IMR-90 (cell line): ENCODE measurements at regions not wholly inside any gene's neighbourhood (a gene's known extent, or its start where the extent isn't known, plus 50 kb on each side); places are given as distances from the start of the nearest gene placed in this dataset.

Source experiments
- ATAC-seq: fragments of 200-7000 bp; cut with Tn5 transposase; 2 replicates; pipeline ENCODE4 v1.9.1; 2020; ENCODE audit warnings: low read depth, mild to moderate bottlenecking, moderate library complexity
- BruUV-seq: library from RNA; stranded (reverse); fragments of 400-500 nt; replicated peaks from 2 replicates; lab custom pipeline; 2021; lab: Mats Ljungman, UMichigan
- CTCF ChIA-PET: fragments of 300-600 bp; formaldehyde crosslinking; extraction: SDS; loops from one replicate; lab custom pipeline; 2021; ENCODE audit warnings: antibody characterized with exemption; lab: Yijun Ruan, JAX
- POLR2A ChIA-PET: fragments of 300-600 bp; sonication (Branson Sonifier 250); formaldehyde crosslinking; loops from one replicate; lab custom pipeline; 2022; ENCODE audit warnings: antibody characterized with exemption; ENCODE audit not compliant: unreplicated experiment; lab: Charles Lee
- DNase-seq: peaks from one replicate; pipeline ENCODE4 v3.0.0; 2013
- H2AFZ ChIP-seq: replicated peaks from 2 replicates; pipeline ENCODE3; 2013; ENCODE audit warnings: low read length, mild to moderate bottlenecking; ENCODE audit not compliant: poor library complexity
- H2AK5ac ChIP-seq: 2 replicates; pipeline ENCODE4 v1.6.1; 2013; ENCODE audit warnings: low read depth, low read length, inconsistent platforms
- H2AK9ac ChIP-seq: replicated peaks from 2 replicates; pipeline ENCODE3; 2013; ENCODE audit warnings: mild to moderate bottlenecking, low read depth, low read length, moderate library complexity; ENCODE audit not compliant: poor library complexity
- H2BK120ac ChIP-seq: 2 replicates; pipeline ENCODE4 v1.6.1; 2013; ENCODE audit warnings: low read depth, low read length, inconsistent platforms
- H2BK15ac ChIP-seq: 3 replicates; pipeline ENCODE4 v1.6.1; 2013; ENCODE audit warnings: low read depth, low read length, inconsistent platforms
- H2BK20ac ChIP-seq: 2 replicates; pipeline ENCODE4 v1.6.1; 2013; ENCODE audit warnings: low read depth, mild to moderate bottlenecking, inconsistent platforms, low read length, moderate library complexity
- H2BK5ac ChIP-seq: 2 replicates; pipeline ENCODE4 v1.6.1; 2013; ENCODE audit warnings: mild to moderate bottlenecking, low read depth, low read length, inconsistent platforms; ENCODE audit not compliant: poor library complexity, severe bottlenecking
- H3K14ac ChIP-seq: replicated peaks from 2 replicates; pipeline ENCODE4 v1.6.1; 2013; ENCODE audit warnings: low read depth, low read length, inconsistent platforms
- H3K18ac ChIP-seq: 2 replicates; pipeline ENCODE4 v1.6.1; 2013; ENCODE audit warnings: low read depth, low read length, control low read depth
- H3K23ac ChIP-seq: 2 replicates; pipeline ENCODE4 v1.6.1; 2013; ENCODE audit warnings: low read depth, low read length, inconsistent platforms
- H3K27ac ChIP-seq: 2 replicates; pipeline ENCODE4 v1.5.1; 2013; ENCODE audit warnings: mild to moderate bottlenecking, control low read depth, low read length; ENCODE audit not compliant: insufficient read depth
- H3K27me3 ChIP-seq: 2 replicates; pipeline ENCODE4 v1.6.1; 2013; ENCODE audit warnings: low read length; ENCODE audit not compliant: control insufficient read depth, insufficient read depth
- H3K36me3 ChIP-seq: 2 replicates; pipeline ENCODE4 v1.6.1; 2013; ENCODE audit warnings: low read length, mixed read lengths; ENCODE audit not compliant: control insufficient read depth, insufficient read depth
- H3K4ac ChIP-seq: 2 replicates; pipeline ENCODE4 v1.6.1; 2013; ENCODE audit warnings: low read depth, low read length, inconsistent platforms
- H3K4me1 ChIP-seq: 2 replicates; pipeline ENCODE4 v1.6.1; 2013; ENCODE audit warnings: low read length, mixed read lengths; ENCODE audit not compliant: control insufficient read depth, insufficient read depth
- H3K4me2 ChIP-seq: 2 replicates; pipeline ENCODE4 v1.6.1; 2013; ENCODE audit warnings: low read depth, mild to moderate bottlenecking, control low read depth, low read length, moderate library complexity
- H3K4me3 ChIP-seq: 2 replicates; pipeline ENCODE4 v1.5.1; 2013; ENCODE audit warnings: low read depth, mild to moderate bottlenecking, control low read depth, low read length, moderate library complexity; ENCODE audit not compliant: insufficient read depth
- H3K56ac ChIP-seq: 2 replicates; pipeline ENCODE4 v1.6.1; 2013; ENCODE audit warnings: low read length, inconsistent platforms; ENCODE audit not compliant: insufficient read depth; ENCODE audit errors: extremely low read depth
- H3K79me1 ChIP-seq, 2 experiments: 2 replicates each; pipeline ENCODE4 v1.6.1; 2013; ENCODE audit warnings: low read length in 2 of 2, inconsistent platforms in 1 of 2, low read depth in 1 of 2
- H3K9ac ChIP-seq: 2 replicates; pipeline ENCODE4 v1.6.1; 2013; ENCODE audit warnings: low read depth, low read length, control low read depth
- H3K9me1 ChIP-seq: 2 replicates; pipeline ENCODE4 v1.6.1; 2013; ENCODE audit warnings: low read length, inconsistent platforms; ENCODE audit not compliant: insufficient read depth
- H3K9me3 ChIP-seq: 2 replicates; pipeline ENCODE4 v1.6.1; 2013; ENCODE audit warnings: low read length; ENCODE audit not compliant: control insufficient read depth, insufficient read depth
- H4K20me1 ChIP-seq: 2 replicates; pipeline ENCODE4 v1.6.1; 2013; ENCODE audit warnings: low read length, inconsistent platforms; ENCODE audit not compliant: insufficient read depth
- H4K5ac ChIP-seq: 2 replicates; pipeline ENCODE4 v1.6.1; 2013; ENCODE audit warnings: mild to moderate bottlenecking, low read depth, low read length, control low read depth
- H4K8ac ChIP-seq, 2 experiments: 2 replicates each; pipeline ENCODE4 v1.6.1; 2013; ENCODE audit warnings: low read depth in 2 of 2, low read length in 2 of 2, control low read depth in 1 of 2, inconsistent platforms in 1 of 2
- H4K91ac ChIP-seq: 2 replicates; pipeline ENCODE4 v1.6.1; 2013; ENCODE audit warnings: low read depth, low read length, inconsistent platforms; ENCODE audit not compliant: insufficient read depth
- POLR2A ChIP-seq: IDR thresholded peaks from 2 replicates; pipeline ENCODE4 v1.6.1; 2012; ENCODE audit warnings: mild to moderate bottlenecking, low read depth, low read length
- WGBS, 2 experiments: methylation state at CpG; one replicate each; pipeline versions ENCODE4 v1.1.5 to v1.1.7; 2013; ENCODE audit warnings: missing lambda C conversion rate in 2 of 2; ENCODE audit not compliant: insufficient read length in 1 of 2; ENCODE audit errors: extremely low coverage in 2 of 2; 5-methylcytosine and 5-hydroxymethylcytosine counted together
- dilution Hi-C: fragments of 300-500 bp; cut with HindIII; formaldehyde crosslinking; loops from one replicate; pipeline ENCODE4 v1.14.3; 2018; ENCODE audit warnings: low sequenced_read_pairs; ENCODE audit not compliant: unreplicated experiment
- in situ Hi-C: fragments of 300-500 bp; cut with MboI; formaldehyde crosslinking; loops from 3 replicates; pipeline ENCODE4 v1.14.3; 2019; ENCODE audit warnings: low sequenced_read_pairs, inconsistent platforms, mixed read lengths
- intact Hi-C: fragments of 100-400 bp; cut with micrococcal nuclease; formaldehyde crosslinking; loops from 2 replicates; pipeline ENCODE4 v1.10.0; 2022

DNA sequence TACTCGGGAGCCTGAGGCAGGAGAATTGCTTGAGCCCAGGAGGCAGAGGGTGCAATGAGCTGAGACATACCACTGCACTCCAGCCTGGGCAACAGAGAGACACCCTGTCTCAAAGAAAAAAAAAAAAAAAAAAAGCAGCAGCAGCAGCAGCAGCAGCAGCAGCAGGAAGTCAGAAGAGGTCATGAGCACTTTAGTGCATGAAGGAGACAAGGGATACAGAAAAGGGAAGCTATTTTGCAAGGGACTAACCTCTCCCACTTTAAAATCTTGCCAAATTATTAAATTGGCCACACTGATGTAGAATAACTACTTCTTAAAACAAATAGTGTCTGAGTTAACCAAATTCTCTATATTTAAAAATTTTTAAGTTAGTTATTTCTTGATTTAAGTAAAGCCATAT is 113.4 kb upstream of the PDE1A start:
- Histone ChIP-seq H3K4me2 (no peak overlapping the region), H4K5ac (no peak overlapping the region), H2AFZ (no peak overlapping the region), H3K79me1 (no peaks in the 10 kb centered on the region), H3K9me1 (no peaks in the 10 kb centered on the region), H3K27me3 (no peaks in the 10 kb centered on the region), H2AK9ac (no peak overlapping the region), H3K23ac (no peak overlapping the region), H3K36me3 (no peaks in the 10 kb centered on the region), H3K4me1 (peaks cover 2% of the 10 kb centered on the region; the same call in 1 of the 2 replicates), H2AK5ac (no peak overlapping the region), H2BK20ac (no peak overlapping the region), H2BK5ac (no peak overlapping the region), H3K9me3 (no peaks in the 10 kb centered on the region), H3K14ac (no peak overlapping the region), H3K27ac (no peak overlapping the region), H3K9ac (no peak overlapping the region), H3K4me3 (no peak overlapping the region), H3K18ac (no peak overlapping the region), H3K4ac (no peak overlapping the region), H4K91ac (no peak overlapping the region), H3K56ac (no peak overlapping the region), H2BK15ac (no peak overlapping the region), H4K20me1 (no peaks in the 10 kb centered on the region), H2BK120ac (no peak overlapping the region), H4K8ac (no peak overlapping the region)
- BruUV-seq, result no TSS peak
- intact Hi-C loops, result no loop called here
- no peak for TF ChIP-seq POLR2A
- DNase-seq, result no peak
- WGBS, 2 experiments, result no CpG with 5 or more reads among the region's 1 CpG
- dilution Hi-C loops, result no loop called here
- POLR2A ChIA-PET, result no interaction called here
- CTCF ChIA-PET, result interaction anchor here (0.7 to 0.8 kb wide), 2 partner anchors 18 to 87 kb away, joined by 3 to 13 read pairs; no protein-coding TSS in a partner anchor
- no peak for ATAC-seq
- in situ Hi-C loops, result no loop called here
